ENCODE measurements at regions not wholly inside any gene's neighbourhood (a gene's known extent, or its start where the extent isn't known, plus 50 kb on each side); places are given as distances from the start of the nearest gene placed in this dataset.

DNA sequence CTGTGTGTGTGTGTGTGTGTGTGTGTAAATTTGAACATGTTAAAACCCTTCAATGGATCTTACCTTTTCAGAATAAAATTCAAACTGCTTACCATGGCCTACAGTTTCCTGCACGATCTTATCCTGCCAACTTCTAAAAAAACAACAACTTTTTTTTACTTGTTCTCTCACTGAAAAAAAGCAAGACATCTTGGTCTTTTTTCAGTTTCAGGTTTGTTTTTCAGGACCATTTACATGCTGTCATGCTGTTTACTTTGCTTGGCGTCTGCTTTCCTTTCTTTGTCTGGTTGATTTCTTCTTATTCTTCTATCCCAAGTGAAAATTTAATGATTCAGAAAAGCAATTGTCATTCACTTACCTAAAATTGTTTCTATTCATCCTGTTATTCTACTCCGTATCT, 286.3 kb upstream of the TMEFF2 start:
- Histone ChIP-seq H3K9me3 (ENCODE audit: low read depth, low read length, poor library complexity, severe bottlenecking) (no peaks in the 10 kb centered on the region), H3K36me3 (ENCODE audit: insufficient read depth, low read length, poor library complexity, severe bottlenecking) (no peaks in the 10 kb centered on the region), H3K27ac (ENCODE audit: low read depth, low read length, poor library complexity, severe bottlenecking) (no peak overlapping the region), H3K27me3 (replicated peaks; ENCODE audit: insufficient read depth, low read depth, low read length, poor library complexity) (no peaks in the 10 kb centered on the region), H3K4me1 (ENCODE audit: insufficient read depth, low read length, poor library complexity, severe bottlenecking) (no peaks in the 10 kb centered on the region), H3K4me3 (ENCODE audit: low read depth, low read length, poor library complexity, severe bottlenecking) (no peak overlapping the region)
- DNase-seq (ENCODE audit: low spot score) = no peak
- intact Hi-C loops (cut with micrococcal nuclease; ENCODE audit: unreplicated experiment) = no loop called here
- no TSS peak for BruUV-seq (replicated peaks)
- TF ChIP-seq, protein P1, sequence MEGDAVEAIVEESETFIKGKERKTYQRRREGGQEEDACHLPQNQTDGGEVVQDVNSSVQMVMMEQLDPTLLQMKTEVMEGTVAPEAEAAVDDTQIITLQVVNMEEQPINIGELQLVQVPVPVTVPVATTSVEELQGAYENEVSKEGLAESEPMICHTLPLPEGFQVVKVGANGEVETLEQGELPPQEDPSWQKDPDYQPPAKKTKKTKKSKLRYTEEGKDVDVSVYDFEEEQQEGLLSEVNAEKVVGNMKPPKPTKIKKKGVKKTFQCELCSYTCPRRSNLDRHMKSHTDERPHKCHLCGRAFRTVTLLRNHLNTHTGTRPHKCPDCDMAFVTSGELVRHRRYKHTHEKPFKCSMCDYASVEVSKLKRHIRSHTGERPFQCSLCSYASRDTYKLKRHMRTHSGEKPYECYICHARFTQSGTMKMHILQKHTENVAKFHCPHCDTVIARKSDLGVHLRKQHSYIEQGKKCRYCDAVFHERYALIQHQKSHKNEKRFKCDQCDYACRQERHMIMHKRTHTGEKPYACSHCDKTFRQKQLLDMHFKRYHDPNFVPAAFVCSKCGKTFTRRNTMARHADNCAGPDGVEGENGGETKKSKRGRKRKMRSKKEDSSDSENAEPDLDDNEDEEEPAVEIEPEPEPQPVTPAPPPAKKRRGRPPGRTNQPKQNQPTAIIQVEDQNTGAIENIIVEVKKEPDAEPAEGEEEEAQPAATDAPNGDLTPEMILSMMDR (conservative IDR thresholded peaks at IDR 0.05; ENCODE audit: low read depth, low read length) = no peak
- no peak for TF ChIP-seq EZH2 (IDR thresholded peaks at IDR 0.05; ENCODE audit: borderline replicate concordance, low read depth, low read length, poor library complexity, severe bottlenecking)
- CTCF ChIA-PET = no interaction called here
- POLR2A ChIA-PET (ENCODE audit: low non-redundant PET) = no interaction called here

DNA sequence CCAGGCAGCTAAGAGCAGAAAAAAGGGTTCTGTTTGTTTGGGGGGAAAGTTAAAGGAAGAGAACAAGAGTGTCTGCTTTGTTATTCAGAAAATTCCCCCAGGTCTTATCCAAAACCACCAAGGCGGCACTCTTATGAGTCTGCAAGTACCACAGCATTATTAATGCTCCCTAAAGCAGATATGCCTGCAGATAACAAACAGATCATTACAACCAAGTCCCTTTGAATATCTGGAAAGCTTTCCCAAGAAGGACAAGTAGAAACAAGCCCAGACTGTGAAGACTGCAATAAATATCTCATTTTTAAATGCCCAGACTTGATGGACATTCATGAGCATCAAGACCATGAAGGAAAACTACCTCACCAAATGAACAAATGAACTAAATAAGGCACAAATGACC, 278.6 kb upstream of the TMEFF2 start:
- BruUV-seq (replicated peaks) = no TSS peak
- Histone ChIP-seq H3K9me3 (ENCODE audit: low read depth, low read length, poor library complexity, severe bottlenecking) (no peaks in the 10 kb centered on the region), H3K4me3 (ENCODE audit: low read depth, low read length, poor library complexity, severe bottlenecking) (no peak overlapping the region), H3K27ac (ENCODE audit: low read depth, low read length, poor library complexity, severe bottlenecking) (no peak overlapping the region), H3K36me3 (ENCODE audit: insufficient read depth, low read length, poor library complexity, severe bottlenecking) (no peaks in the 10 kb centered on the region), H3K27me3 (replicated peaks; ENCODE audit: insufficient read depth, low read depth, low read length, poor library complexity) (no peaks in the 10 kb centered on the region), H3K4me1 (ENCODE audit: insufficient read depth, low read length, poor library complexity, severe bottlenecking) (no peaks in the 10 kb centered on the region)
- TF ChIP-seq, protein P1 (conservative IDR thresholded peaks at IDR 0.05; ENCODE audit: low read depth, low read length) = no peak
- no peak for TF ChIP-seq EZH2 (IDR thresholded peaks at IDR 0.05; ENCODE audit: borderline replicate concordance, low read depth, low read length, poor library complexity, severe bottlenecking)
- DNase-seq (ENCODE audit: low spot score) = no peak
- ChIA-PET POLR2A (ENCODE audit: low non-redundant PET) (no interaction called here), CTCF (no interaction called here)
- intact Hi-C loops (cut with micrococcal nuclease; ENCODE audit: unreplicated experiment) = no loop called here

DNA sequence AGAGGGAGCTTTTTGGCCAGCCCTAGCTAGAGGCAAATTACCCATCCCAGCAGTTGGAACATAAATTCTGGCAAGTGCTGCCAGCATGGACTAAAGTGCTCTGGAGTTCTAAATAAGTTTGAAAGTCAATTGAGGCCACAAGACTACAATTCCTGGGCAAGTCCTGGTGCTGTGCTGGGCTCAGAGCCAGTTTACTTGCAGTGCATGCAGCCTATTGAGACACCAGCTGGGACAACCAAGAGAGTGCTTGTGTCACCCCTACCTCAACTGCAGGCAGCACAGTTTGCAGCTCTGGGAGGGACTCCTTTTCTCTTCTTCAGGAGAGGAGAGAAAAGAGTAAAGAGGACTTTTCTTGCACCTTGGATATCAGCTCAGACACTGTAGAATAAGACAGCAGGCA, 277.2 kb upstream of the TMEFF2 start:
- no peak for TF ChIP-seq EZH2 (IDR thresholded peaks at IDR 0.05; ENCODE audit: borderline replicate concordance, low read depth, low read length, poor library complexity, severe bottlenecking)
- TF ChIP-seq, protein P1 (conservative IDR thresholded peaks at IDR 0.05; ENCODE audit: low read depth, low read length) = no peak
- no peak overlapping the region for H3K4me3 ChIP-seq (ENCODE audit: low read depth, low read length, poor library complexity, severe bottlenecking)
- no TSS peak for BruUV-seq (replicated peaks)
- intact Hi-C loops (cut with micrococcal nuclease; ENCODE audit: unreplicated experiment) = no loop called here
- peak; percentile 11 for DNase-seq (ENCODE audit: low spot score)
- H3K27ac ChIP-seq (ENCODE audit: low read depth, low read length, poor library complexity, severe bottlenecking) = no peak overlapping the region
- H3K27me3 ChIP-seq (replicated peaks; ENCODE audit: insufficient read depth, low read depth, low read length, poor library complexity) = no peaks in the 10 kb centered on the region
- ChIA-PET CTCF (no interaction called here), POLR2A (ENCODE audit: low non-redundant PET) (no interaction called here)
- no peaks in the 10 kb centered on the region for H3K9me3 ChIP-seq (ENCODE audit: low read depth, low read length, poor library complexity, severe bottlenecking)
- no peaks in the 10 kb centered on the region for H3K36me3 ChIP-seq (ENCODE audit: insufficient read depth, low read length, poor library complexity, severe bottlenecking)
- no peaks in the 10 kb centered on the region for H3K4me1 ChIP-seq (ENCODE audit: insufficient read depth, low read length, poor library complexity, severe bottlenecking)
